ENCODE measurements at regions not wholly inside any gene's neighbourhood (a gene's known extent, or its start where the extent isn't known, plus 50 kb on each side); places are given as distances from the start of the nearest gene placed in this dataset.

GRCh38 chr1:209037064-209037463 lies 546.5 kb upstream of the CAMK1G start:
- Histone ChIP-seq H2AFZ (ENCODE audit: low read length) (no peak overlapping the region), H3K4me2 (ENCODE audit: low read depth, low read length) (no peak overlapping the region), H3K9me2 (replicated peaks; ENCODE audit: insufficient read depth, low read length) (no peaks in the 10 kb centered on the region), H3K36me3 (replicated peaks; ENCODE audit: insufficient read depth, low read length) (no peaks in the 10 kb centered on the region), H3K27ac (ENCODE audit: low read length) (no peak overlapping the region), H3K9me3 (replicated peaks; ENCODE audit: insufficient read depth, low read length) (no peaks in the 10 kb centered on the region), H3K27me3 (replicated peaks; ENCODE audit: insufficient read depth, low read length) (no peaks in the 10 kb centered on the region), H3K79me2 (ENCODE audit: low read length) (no peaks in the 10 kb centered on the region), H4K20me1 (ENCODE audit: insufficient read depth, low read length) (no peaks in the 10 kb centered on the region), H3K4me3 (ENCODE audit: low read length) (no peak overlapping the region), H3F3A (ENCODE audit: insufficient read depth, low read length) (peaks cover 8% of the 10 kb centered on the region; the same call in 1 of the 2 replicates), H3K9ac (ENCODE audit: low read length) (no peak overlapping the region), H3K4me1 (ENCODE audit: low read length) (peaks cover 11% of the 10 kb centered on the region)
- no peak for TF ChIP-seq EZH2phosphoT487 (IDR thresholded peaks at IDR 0.05; ENCODE audit: low read length)
- DNase-seq: no peak

- H4K20me1 ChIP-seq (ENCODE audit: insufficient read depth, low read length): no peaks in the 10 kb centered on the region
- H3K79me2 ChIP-seq (ENCODE audit: low read length): no peaks in the 10 kb centered on the region
- no peak overlapping the region for H3K27ac ChIP-seq (ENCODE audit: low read length)
- H3K9ac ChIP-seq (ENCODE audit: low read length): no peak overlapping the region
- no peak overlapping the region for H2AFZ ChIP-seq (ENCODE audit: low read length)
- H3K4me1 ChIP-seq (ENCODE audit: low read length): peaks cover 11% of the 10 kb centered on the region
- H3F3A ChIP-seq (ENCODE audit: insufficient read depth, low read length): peaks cover 8% of the 10 kb centered on the region; the same call in 1 of the 2 replicates
- no peak for DNase-seq
- no peak overlapping the region for H3K4me3 ChIP-seq (ENCODE audit: low read length)
- H3K9me3 ChIP-seq (replicated peaks; ENCODE audit: insufficient read depth, low read length): no peaks in the 10 kb centered on the region
- H3K9me2 ChIP-seq (replicated peaks; ENCODE audit: insufficient read depth, low read length): no peaks in the 10 kb centered on the region
- no peaks in the 10 kb centered on the region for H3K27me3 ChIP-seq (replicated peaks; ENCODE audit: insufficient read depth, low read length)
- no peak overlapping the region for H3K4me2 ChIP-seq (ENCODE audit: low read depth, low read length)
- TF ChIP-seq EZH2 (optimal IDR thresholded peaks at IDR 0.05; ENCODE audit: low read depth, low read length): no peak
- no peak for TF ChIP-seq EZH2phosphoT487 (IDR thresholded peaks at IDR 0.05; ENCODE audit: low read length)
- TF ChIP-seq CTCF (IDR thresholded peaks at IDR 0.05; ENCODE audit: low read length): no peak
- no peaks in the 10 kb centered on the region for H3K36me3 ChIP-seq (replicated peaks; ENCODE audit: insufficient read depth, low read length)
Observed at GRCh38 chr1:209038316-209038715, 545.2 kb upstream of the CAMK1G start.

- no peaks in the 10 kb centered on the region for H3K79me2 ChIP-seq (ENCODE audit: low read length)
- H3K36me3 ChIP-seq (replicated peaks; ENCODE audit: insufficient read depth, low read length): no peaks in the 10 kb centered on the region
- no peak overlapping the region for H3K4me3 ChIP-seq (ENCODE audit: low read length)
- 0 out of 2 replicates have a peak overlapping the region, but pooled peaks have one; percentile 27 for H3K4me2 ChIP-seq (ENCODE audit: low read depth, low read length)
- H3K27me3 ChIP-seq (replicated peaks; ENCODE audit: insufficient read depth, low read length): no peaks in the 10 kb centered on the region
- H4K20me1 ChIP-seq (ENCODE audit: insufficient read depth, low read length): no peaks in the 10 kb centered on the region
- no peak overlapping the region for H2AFZ ChIP-seq (ENCODE audit: low read length)
- no peaks in the 10 kb centered on the region for H3K9me2 ChIP-seq (replicated peaks; ENCODE audit: insufficient read depth, low read length)
- no peak overlapping the region for H3K9ac ChIP-seq (ENCODE audit: low read length)
- peaks cover 8% of the 10 kb centered on the region; the same call in 1 of the 2 replicates for H3F3A ChIP-seq (ENCODE audit: insufficient read depth, low read length)
- H3K9me3 ChIP-seq (replicated peaks; ENCODE audit: insufficient read depth, low read length): no peaks in the 10 kb centered on the region
- H3K27ac ChIP-seq (ENCODE audit: low read length): peak overlapping the region; percentile 44; the same call in 1 of the 2 replicates
- DNase-seq: no peak
- peaks cover 11% of the 10 kb centered on the region for H3K4me1 ChIP-seq (ENCODE audit: low read length)
- TF ChIP-seq CTCF (IDR thresholded peaks at IDR 0.05; ENCODE audit: low read length): no peak
- no peak for TF ChIP-seq EZH2phosphoT487 (IDR thresholded peaks at IDR 0.05; ENCODE audit: low read length)
- TF ChIP-seq EZH2 (optimal IDR thresholded peaks at IDR 0.05; ENCODE audit: low read depth, low read length): no peak
Observed at GRCh38 chr1:209038735-209039134, 544.8 kb upstream of the CAMK1G start.

GRCh38 chr1:209040351-209040750 lies 543.2 kb upstream of the CAMK1G start:
- Histone ChIP-seq H2AFZ (ENCODE audit: low read length) (no peak overlapping the region), H3K27me3 (replicated peaks; ENCODE audit: insufficient read depth, low read length) (no peaks in the 10 kb centered on the region), H3F3A (ENCODE audit: insufficient read depth, low read length) (peaks cover 8% of the 10 kb centered on the region; the same call in 1 of the 2 replicates), H3K27ac (ENCODE audit: low read length) (no peak overlapping the region), H3K4me2 (ENCODE audit: low read depth, low read length) (no peak overlapping the region), H3K79me2 (ENCODE audit: low read length) (no peaks in the 10 kb centered on the region), H3K4me1 (ENCODE audit: low read length) (peaks cover 11% of the 10 kb centered on the region), H4K20me1 (ENCODE audit: insufficient read depth, low read length) (no peaks in the 10 kb centered on the region), H3K9me3 (replicated peaks; ENCODE audit: insufficient read depth, low read length) (no peaks in the 10 kb centered on the region), H3K9ac (ENCODE audit: low read length) (no peak overlapping the region), H3K4me3 (ENCODE audit: low read length) (no peak overlapping the region), H3K36me3 (replicated peaks; ENCODE audit: insufficient read depth, low read length) (no peaks in the 10 kb centered on the region), H3K9me2 (replicated peaks; ENCODE audit: insufficient read depth, low read length) (no peaks in the 10 kb centered on the region)
- DNase-seq: no peak
- no peak for TF ChIP-seq EZH2 (optimal IDR thresholded peaks at IDR 0.05; ENCODE audit: low read depth, low read length)
- TF ChIP-seq EZH2phosphoT487 (IDR thresholded peaks at IDR 0.05; ENCODE audit: low read length): no peak
- no peak for TF ChIP-seq CTCF (IDR thresholded peaks at IDR 0.05; ENCODE audit: low read length)

Data from MM.1S (cell line).